Choroid plexus epithelial cell (primary cell): ENCODE measurements at regions not wholly inside any gene's neighbourhood (a gene's known extent, or its start where the extent isn't known, plus 50 kb on each side); places are given as distances from the start of the nearest gene placed in this dataset.

Experiments
- DNase-seq: peaks from one replicate; pipeline ENCODE4 v3.0.0-alpha.2; 2010; ENCODE audit warnings: low read depth
- H3K4me3 ChIP-seq: 2 replicates; pipeline ENCODE4 v1.5.1; 2011; ENCODE audit warnings: low read depth, mild to moderate bottlenecking, control low read depth, low read length, moderate library complexity
- TF ChIP-seq, protein P1 (sequence below): conservative IDR thresholded peaks from 2 replicates; pipeline ENCODE4 v1.5.1; 2011; ENCODE audit warnings: low read depth, mild to moderate bottlenecking, control low read depth, inconsistent platforms, low read length, moderate library complexity

DNA sequence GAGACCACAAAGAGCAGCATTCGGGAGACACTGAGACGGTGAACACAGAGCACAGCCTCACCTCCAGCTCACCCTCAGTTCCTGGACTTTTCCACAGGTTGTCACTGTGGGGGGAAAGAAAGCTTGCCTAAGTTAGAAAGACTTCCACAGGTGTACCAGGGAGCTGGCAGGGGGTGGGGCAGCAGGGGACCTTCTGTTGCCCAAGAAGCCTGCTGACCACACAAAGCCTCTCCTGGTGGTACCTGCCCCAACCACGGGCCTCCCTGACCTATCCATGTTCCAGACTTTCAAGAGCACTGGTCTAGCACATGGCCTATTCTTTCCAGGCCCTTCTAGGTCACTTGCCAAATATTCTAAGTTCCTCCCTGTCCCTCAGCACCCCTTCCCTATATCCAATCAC is 550.8 kb downstream of the BNC2 start:
- H3K4me3 ChIP-seq = no peak overlapping the region
- TF ChIP-seq, protein P1, sequence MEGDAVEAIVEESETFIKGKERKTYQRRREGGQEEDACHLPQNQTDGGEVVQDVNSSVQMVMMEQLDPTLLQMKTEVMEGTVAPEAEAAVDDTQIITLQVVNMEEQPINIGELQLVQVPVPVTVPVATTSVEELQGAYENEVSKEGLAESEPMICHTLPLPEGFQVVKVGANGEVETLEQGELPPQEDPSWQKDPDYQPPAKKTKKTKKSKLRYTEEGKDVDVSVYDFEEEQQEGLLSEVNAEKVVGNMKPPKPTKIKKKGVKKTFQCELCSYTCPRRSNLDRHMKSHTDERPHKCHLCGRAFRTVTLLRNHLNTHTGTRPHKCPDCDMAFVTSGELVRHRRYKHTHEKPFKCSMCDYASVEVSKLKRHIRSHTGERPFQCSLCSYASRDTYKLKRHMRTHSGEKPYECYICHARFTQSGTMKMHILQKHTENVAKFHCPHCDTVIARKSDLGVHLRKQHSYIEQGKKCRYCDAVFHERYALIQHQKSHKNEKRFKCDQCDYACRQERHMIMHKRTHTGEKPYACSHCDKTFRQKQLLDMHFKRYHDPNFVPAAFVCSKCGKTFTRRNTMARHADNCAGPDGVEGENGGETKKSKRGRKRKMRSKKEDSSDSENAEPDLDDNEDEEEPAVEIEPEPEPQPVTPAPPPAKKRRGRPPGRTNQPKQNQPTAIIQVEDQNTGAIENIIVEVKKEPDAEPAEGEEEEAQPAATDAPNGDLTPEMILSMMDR = no peak
- DNase-seq = no peak

DNA sequence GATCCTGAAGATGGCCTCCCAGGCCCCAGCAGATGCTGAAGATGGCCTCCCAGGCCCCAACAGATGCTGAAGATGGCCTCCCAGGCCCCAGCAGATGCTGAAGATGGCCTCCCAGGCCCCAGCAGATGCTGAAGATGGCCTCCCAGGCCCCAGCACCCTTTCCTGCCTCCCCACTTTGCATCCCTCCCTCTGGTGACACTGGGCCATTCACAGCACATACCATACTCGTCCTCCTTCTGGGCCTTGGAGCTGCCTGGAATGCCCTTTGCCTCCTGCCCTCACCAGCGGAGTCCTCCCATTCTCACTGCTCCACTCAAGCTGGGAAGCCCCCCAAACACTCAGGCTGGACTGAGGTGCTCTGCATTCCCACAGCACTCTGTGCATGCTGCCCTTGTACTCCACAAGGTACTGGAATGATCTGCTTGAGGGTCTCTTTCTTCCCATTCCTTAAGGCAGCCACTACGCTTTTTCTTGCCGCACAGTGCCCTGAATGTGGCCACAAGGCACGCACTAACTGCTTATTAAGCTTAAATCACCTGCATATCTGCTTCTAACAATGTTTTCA is 550.0 kb downstream of the BNC2 start:
- TF ChIP-seq, protein P1 = no peak
- DNase-seq = no peak
- H3K4me3 ChIP-seq = no peak overlapping the region

- TF ChIP-seq, protein P1 = no peak
- no peak overlapping the region for H3K4me3 ChIP-seq
- peak; percentile 47 for DNase-seq
Measured at GRCh38 chr9:16321461-16322119, 548.9 kb downstream of the BNC2 start.

DNA sequence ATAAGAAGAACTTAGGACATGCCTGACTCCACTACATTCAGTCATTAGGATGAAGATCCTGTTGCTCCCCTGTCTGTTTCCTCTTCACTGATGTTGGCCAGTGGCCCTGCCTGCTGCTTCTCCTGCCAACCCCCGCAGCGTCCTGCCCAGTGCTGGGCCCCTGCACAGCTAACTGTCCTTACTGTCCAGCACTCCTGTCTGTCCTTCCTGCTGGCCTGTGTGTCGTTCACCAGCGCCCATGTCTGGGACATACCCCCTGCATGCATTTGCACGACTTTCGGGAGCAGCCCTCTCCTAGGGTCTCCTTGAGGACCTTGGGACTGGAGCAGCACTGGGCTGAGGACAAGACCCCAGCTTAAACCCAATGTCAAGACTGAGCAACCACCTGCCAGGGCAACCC is 547.6 kb downstream of the BNC2 start:
- TF ChIP-seq, protein P1 = no peak
- DNase-seq = no peak
- no peak overlapping the region for H3K4me3 ChIP-seq

DNA sequence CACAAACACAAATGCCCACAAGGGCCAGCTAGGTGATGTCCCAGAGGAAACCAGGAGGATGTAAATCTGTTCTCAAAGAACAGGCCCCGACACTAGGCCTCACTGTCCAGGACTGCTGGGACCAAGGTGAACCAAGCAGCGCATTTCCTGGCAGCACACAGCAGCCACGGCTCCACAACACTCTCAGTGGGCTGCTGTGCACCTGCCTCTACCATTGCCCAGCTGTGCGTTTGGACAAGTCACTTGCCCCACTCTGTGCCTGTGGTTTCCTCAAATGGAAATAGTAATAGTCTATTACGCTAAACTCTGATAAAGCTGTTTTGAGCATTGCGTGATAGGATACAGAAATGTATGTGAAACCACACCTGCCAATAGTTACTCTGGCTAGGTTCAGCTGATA is 544.5 kb downstream of the BNC2 start:
- no peak overlapping the region for H3K4me3 ChIP-seq
- TF ChIP-seq, protein P1 = no peak
- DNase-seq = no peak

DNA sequence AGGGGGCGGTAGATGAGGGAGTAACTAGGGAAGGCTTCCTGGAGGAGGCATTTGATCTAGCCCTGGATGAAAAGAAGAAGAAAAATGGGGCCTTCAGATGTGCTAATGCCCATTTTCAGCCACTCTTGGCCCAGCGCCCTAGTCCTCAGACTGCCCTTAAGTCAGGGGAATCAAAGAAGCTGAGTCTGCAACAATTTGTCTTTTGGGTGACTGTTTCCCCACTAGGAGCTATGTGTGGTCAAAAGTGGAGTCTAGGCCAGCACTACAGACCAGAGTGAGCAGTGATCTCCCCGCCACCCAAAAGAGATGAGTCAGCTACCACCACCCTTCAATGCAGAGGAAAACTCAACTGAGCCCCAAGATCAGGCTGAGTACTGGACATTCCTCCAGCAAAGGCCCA is 542.1 kb downstream of the BNC2 start:
- DNase-seq = peak; percentile 37
- TF ChIP-seq, protein P1 = no peak
- no peak overlapping the region for H3K4me3 ChIP-seq

GRCh38 chr9:16329671-16330113 is 540.8 kb downstream of the BNC2 start:
- TF ChIP-seq, protein P1 = no peak
- peak; percentile 38 for DNase-seq
- H3K4me3 ChIP-seq = no peak overlapping the region
